NT2/D1 (cell line): ENCODE measurements at regions not wholly inside any gene's neighbourhood (a gene's known extent, or its start where the extent isn't known, plus 50 kb on each side); places are given as distances from the start of the nearest gene placed in this dataset.

Experiments
- SUZ12 ChIP-seq: IDR thresholded peaks from 2 replicates; pipeline ENCODE4 v1.6.1; 2011; ENCODE audit not compliant: insufficient read length, insufficient read depth; ENCODE audit errors: extremely low read depth
- YY1 ChIP-seq: IDR thresholded peaks from 2 replicates; pipeline ENCODE4 v1.6.1; 2011; ENCODE audit not compliant: insufficient read length, insufficient read depth
- ZNF274 ChIP-seq: IDR thresholded peaks from 2 replicates; pipeline ENCODE4 v1.6.1; 2011; ENCODE audit warnings: mild to moderate bottlenecking, low read depth, low read length

DNA sequence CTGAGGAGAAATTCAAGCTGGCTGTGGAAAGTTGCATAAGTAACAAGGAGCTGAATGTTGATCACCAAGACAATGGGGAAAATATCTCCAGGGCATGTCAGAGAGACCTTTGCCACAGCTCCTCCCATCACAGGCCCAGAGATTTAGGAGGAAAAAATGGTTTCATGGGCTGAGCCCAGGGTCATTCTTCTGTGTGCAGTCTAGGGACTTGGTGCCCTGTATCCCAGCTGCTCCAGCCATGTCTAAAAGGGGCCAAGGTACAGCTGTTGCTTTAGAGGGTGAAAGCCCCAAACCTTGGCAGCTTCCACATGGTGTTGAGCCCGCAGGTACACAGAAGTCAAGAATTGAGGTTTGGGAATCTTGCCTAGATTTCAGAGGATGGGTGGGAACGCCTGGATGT lies 439.8 kb upstream of the HNRNPA3 start:
- no peak for TF ChIP-seq YY1
- no peak for TF ChIP-seq ZNF274
- no peak for TF ChIP-seq SUZ12
